AG08396 (cell line): ENCODE measurements at regions not wholly inside any gene's neighbourhood (a gene's known extent, or its start where the extent isn't known, plus 50 kb on each side); places are given as distances from the start of the nearest gene placed in this dataset.

Source experiments
- DNase-seq: peaks from one replicate; pipeline ENCODE4 v3.0.0; 2012; ENCODE audit warnings: low spot score, mixed read lengths

GRCh38 chr12:45549337-45549902, 180.1 kb upstream of the ARID2 start:
- no peak for DNase-seq

- DNase-seq = no peak
These were observed 176.3 kb upstream of the ARID2 start for GRCh38 chr12:45553204-45553603.

GRCh38 chr12:45557016-45557415, 172.5 kb upstream of the ARID2 start:
- no peak for DNase-seq

GRCh38 chr12:45558353-45558752, 171.2 kb upstream of the ARID2 start:
- DNase-seq = no peak

- no peak for DNase-seq
These were observed 170.0 kb upstream of the ARID2 start for GRCh38 chr12:45559537-45559936.

- no peak for DNase-seq
These were observed 168.8 kb upstream of the ARID2 start for GRCh38 chr12:45560689-45561088.

- DNase-seq = no peak
These were observed 168.0 kb upstream of the ARID2 start for GRCh38 chr12:45561488-45561887.

- no peak for DNase-seq
These were observed 163.9 kb upstream of the ARID2 start for GRCh38 chr12:45565590-45565989.

GRCh38 chr12:45566257-45566656, 163.2 kb upstream of the ARID2 start:
- no peak for DNase-seq

GRCh38 chr12:45568808-45569207, 160.7 kb upstream of the ARID2 start:
- no peak for DNase-seq

- DNase-seq = no peak
These were observed 159.0 kb upstream of the ARID2 start for GRCh38 chr12:45570501-45570900.

- no peak for DNase-seq
These were observed 157.4 kb upstream of the ARID2 start for GRCh38 chr12:45572114-45572513.

GRCh38 chr12:45575417-45575816, 154.1 kb upstream of the ARID2 start:
- no peak for DNase-seq

- DNase-seq = no peak
These were observed 153.6 kb upstream of the ARID2 start for GRCh38 chr12:45575823-45576475.

GRCh38 chr12:45577844-45578399, 151.6 kb upstream of the ARID2 start:
- no peak for DNase-seq

- DNase-seq = no peak
These were observed 149.0 kb upstream of the ARID2 start for GRCh38 chr12:45580356-45580969.

GRCh38 chr12:45581112-45581511, 148.4 kb upstream of the ARID2 start:
- DNase-seq = no peak

GRCh38 chr12:45582536-45582935, 147.0 kb upstream of the ARID2 start:
- no peak for DNase-seq

- DNase-seq = no peak
These were observed 146.4 kb upstream of the ARID2 start for GRCh38 chr12:45582986-45583659.

- no peak for DNase-seq
These were observed 145.2 kb upstream of the ARID2 start for GRCh38 chr12:45584336-45584735.

GRCh38 chr12:45585522-45586230, 143.8 kb upstream of the ARID2 start:
- DNase-seq = no peak

- DNase-seq = no peak
These were observed 143.0 kb upstream of the ARID2 start for GRCh38 chr12:45586486-45586885.
